HG02610 (cell line): ENCODE measurements at regions not wholly inside any gene's neighbourhood (a gene's known extent, or its start where the extent isn't known, plus 50 kb on each side); places are given as distances from the start of the nearest gene placed in this dataset.

Experiments used
- ATAC-seq: cut with Tn5 transposase; IDR thresholded peaks from one replicate; pipeline ENCODE4 v1.9.1; 2021; ENCODE audit warnings: mild to moderate bottlenecking, moderate library complexity; ENCODE audit not compliant: unreplicated experiment

- ATAC-seq = no peak
Observed at GRCh38 chr22:48952256-48953102, 875.2 kb downstream of the BRD1 start.

DNA sequence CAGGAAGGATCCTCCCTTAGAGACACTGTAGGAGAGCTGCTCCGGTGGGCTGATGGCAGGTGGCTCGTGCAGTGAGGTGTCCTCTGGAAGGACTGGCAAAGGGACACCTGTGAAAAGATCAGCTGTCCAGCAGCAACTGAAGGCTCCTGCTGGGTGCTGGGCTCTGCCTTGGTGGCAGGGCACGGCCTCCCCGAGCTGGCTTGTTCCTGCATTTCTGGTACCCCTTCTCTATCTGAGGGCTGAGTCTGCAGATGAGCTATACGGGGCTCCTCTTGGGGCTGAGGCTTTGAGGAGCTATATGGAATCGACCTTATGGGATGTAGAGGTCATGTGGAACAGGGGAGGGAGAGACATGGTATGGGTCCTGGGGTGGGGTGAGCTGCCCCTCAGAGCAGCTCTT lies 875.8 kb downstream of the BRD1 start:
- ATAC-seq = no peak

DNA sequence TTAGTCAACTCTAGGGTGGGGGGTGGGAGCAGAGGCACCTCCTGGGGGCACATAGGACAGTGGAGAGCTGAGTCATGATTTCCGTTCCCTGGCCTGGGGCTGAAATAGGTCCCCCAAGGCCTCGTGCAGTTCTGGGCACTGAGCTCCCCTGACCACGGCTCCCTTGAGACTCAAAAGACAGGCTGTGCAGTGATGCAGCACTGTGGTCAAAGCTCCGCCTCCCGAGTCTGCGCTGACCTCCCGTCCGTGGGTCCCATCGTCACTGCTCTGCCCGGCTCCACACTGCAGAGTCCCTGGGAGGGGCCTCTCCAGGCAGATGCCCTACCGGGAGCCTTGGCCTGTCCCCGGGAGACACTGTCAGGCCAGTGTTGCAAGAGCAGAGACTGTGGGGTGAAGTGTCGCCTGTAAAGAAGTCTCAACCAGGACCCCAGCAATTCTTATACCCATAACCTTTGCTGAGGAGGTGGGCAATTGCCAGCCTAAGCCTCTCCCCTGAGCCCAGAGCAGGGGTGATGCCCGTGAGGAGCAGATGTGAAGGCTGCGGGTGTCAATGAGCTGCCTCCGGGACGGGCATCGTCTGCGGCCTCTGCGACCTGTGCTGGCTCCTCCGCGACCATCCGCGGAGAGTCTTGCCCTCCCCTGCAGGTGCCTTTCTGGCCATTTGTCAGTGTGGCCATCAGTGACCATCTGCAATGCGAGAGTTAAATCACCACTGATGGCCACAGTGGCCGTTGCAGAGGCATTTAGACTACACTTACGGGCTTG lies 877.3 kb downstream of the BRD1 start:
- no peak for ATAC-seq

DNA sequence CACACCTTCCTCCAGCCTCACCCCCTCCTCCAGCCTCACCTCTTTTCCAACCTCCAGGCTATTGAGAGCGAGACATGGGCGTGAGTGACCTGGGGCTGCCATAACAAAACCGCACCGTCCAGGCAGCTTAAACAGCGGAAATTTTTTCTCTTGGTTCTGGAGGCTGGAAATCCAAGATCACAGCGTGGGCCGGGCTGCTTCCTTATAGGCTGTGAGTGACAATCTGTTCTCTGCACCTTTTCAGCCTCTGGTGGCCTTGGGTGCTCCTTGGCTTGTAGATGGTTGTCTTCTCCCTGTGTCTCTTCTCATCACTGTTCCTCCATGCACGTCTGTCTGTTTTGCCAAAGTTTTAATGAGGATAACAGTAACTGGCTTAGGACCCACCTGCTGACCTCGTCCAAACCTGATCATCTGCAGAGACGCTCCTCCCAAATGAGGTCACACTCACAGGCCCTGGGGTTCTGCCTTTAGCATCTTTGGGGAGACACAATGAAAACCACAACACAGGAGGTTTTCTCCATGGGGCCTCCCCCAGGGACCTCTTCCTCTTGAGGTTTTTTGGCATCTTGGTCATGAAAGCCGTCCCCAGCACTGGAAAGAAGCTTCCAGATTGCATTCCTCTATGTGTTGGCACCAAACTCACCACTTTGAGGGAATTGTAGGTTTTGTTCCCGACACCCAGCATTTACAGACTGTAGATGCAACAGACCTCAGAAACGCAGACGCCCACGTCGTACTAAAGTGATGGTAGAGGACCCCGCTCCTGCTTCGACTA lies 878.1 kb downstream of the BRD1 start:
- no peak for ATAC-seq

DNA sequence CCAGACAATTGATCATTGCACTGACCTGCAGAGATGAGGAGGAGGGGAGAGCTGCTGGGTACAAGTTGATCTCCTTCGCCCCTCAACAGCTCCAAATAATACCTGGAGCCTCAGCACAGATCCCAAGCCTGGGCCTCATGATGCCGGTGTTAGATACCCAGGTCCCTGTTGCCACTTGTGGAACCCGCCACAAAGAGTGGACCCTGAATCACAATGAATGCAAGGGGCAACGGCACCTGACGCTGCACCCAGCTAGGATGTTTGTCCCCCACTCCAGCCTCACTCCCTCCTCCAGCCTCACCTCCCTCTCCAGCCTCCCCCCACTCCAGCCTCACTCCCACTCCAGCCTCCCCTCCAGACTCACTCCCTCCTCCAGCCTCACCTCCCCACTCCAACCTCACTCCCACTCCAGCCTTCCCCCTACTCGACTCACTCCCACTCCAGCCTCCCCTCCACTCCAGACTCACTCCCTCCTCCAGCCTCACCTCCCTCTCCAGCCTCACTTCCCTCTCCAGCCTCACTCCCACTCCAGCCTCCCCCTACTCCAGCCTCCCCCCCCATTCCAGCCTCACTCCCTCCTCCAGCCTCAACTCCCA lies 879.0 kb downstream of the BRD1 start:
- no peak for ATAC-seq

GRCh38 chr22:48947636-48948035 lies 880.0 kb downstream of the BRD1 start:
- ATAC-seq = no peak

- ATAC-seq = no peak
Observed at GRCh38 chr22:48945621-48946458, 881.8 kb downstream of the BRD1 start.

DNA sequence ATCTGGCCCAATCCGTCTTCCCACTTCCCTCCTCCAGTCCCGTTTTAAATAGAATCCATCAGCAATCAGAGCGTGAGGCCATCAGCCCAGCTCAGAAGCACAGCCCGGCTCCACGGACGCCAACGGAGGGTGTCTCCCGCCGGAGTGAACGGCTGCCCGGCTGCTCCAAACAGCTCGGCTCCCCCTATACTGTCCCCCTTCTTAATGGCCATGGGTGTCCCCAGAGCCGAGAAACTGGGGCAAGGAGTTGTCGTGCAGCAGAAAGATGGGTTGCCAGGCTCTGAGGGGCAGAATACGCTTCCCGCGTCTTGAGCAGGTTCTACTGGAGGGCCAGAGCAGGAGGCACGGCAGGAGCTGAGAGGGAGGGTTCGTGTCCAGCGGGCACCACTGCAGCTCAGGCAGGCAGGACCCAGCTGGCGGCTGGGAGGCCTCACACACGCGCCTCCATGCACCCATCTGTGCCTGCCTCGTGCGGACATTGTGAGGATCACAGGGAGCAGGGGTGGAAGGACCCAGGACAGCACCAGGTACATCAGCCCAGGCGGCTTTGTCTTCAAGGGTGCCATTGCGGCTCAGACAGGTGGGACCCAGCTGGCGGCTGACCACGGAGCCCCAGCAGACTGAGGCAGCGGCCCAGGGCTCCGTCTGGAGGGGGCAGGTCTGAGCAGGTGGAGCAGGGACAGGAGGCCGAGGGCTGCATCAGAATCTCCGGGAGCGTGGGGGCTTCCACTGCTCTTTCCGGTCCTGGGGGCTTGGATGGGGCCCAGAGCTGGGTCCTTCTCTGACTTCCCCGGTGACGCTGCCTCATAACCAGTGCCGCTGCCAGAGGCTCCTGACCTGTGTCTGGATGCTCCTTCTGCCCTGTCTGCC lies 882.7 kb downstream of the BRD1 start:
- no peak for ATAC-seq

DNA sequence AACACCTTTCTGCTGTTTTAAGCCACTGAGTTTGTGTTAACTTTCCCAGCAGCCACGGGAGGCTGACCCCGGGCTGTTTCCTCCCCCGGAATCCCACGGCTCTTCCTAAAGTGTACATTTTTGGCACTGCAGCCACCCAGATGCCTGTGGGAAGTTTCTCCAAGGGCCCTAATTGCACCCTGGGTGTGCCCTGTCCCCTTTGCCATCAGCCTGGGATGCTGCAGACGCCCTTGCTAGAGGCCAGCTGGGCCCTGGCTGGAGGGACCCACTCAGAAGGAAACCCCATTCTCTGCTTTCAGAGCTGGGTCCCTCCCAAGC lies 883.3 kb downstream of the BRD1 start:
- no peak for ATAC-seq

DNA sequence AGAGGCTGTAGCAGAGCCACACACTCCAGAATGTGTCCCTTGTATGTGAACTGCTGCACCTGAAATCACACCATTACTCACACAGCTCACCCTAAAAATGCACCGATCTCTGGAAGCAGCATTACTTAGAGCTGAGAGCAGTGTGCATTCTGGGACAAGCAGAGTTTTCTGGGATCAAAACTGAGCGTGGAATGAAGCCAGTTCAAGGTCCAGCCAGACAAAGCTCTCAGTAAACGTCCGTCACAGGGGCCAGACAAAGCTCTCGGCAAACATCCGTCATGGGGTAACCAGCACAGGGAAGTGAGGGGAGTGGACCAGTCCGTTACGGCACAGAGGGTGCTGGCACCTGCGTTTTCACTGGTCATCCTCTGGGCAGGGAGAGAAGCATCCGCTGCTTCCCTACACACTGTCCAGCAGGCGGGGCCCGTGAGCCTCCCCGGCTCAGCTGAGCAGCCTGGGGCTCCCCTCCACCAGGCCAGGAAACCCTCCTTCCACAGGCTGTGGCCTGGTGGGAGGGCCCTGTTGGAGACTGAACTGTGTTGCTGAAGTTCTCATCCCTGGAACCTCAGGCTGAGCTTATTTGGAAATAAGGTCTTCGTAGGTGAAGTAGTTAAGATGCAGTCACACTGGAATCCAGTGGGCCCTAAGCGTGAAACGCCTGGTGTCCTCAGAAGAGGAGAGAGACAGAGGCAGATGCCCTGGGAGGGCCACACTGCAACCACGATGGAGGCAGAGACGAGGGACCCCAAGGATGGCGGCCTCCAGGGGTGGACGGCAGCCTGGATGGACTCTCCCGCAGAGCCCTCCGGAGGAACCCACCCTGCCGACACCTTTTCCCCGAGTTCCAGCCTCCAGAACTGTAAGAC lies 883.9 kb downstream of the BRD1 start:
- ATAC-seq = no peak

DNA sequence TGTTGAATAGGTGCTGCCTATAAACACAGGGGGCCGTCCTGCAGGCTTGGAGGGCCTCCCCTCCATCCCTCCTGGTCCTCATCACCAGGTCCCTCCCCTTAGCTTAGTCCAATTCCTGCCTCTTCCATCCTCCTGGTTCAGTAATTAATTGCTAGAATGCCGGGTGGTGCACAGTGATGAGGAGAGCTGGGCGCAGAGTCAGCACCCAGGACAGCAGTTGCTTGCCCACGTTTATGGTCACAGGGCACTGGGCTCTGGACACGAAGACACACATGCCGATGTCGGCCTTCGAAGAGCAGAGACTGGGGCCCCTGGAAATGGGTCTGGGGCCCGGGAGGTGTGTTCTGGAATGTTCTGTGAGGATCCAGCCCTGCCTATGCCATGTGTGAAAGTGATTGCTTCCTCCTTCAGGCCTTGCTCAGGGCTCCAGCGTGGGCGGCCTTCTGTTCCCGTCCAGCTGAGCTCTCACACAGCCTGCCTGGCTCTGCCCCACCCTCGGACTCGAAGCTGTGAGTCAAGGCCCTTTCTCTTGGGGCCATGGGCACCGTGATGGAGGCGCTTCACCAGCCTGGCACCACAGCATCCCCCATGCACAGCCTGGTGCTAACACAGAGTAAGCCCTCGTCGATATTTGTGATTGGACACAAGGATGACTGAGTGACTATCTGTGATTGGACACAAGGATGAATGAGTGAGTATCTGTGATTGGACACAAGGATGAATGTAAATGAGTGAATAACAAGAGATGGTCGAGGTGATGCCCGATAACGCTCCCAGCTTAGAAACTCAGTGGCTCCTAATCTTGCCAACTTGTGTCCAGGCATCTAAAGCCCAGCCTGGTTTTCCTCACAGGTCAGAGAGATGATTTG lies 884.7 kb downstream of the BRD1 start:
- no peak for ATAC-seq

DNA sequence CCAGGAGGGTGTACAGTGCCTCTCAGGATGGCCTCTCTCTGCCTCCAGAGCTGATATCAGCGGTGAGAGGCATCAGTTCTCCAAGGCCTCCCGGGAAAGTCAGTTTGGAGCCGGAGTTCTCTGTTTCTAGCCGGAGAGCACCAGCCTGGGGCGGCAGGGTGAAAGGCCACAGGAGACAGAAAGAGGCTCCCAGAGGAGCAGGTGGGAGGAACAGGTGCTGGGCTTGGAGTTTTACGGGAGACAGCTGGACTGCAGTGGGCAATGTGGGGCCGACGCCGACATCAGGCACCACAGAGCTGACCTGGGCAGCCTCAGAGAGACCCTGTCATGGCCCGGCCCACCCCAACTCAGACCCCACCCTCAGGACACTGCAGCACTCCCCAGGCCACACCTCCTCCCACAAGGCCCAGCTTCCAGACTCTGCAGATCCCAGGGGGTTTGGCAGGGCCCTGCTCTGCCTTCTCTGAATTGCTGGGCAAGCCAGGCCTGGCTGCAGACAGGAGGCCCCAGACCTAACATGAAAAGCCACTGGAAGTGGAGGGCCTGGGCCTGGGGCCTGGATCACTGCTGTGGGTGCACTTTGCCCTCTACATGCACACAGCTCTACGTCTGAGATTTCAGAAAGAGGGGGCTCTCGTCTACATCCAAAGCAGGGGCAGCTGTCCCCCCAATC lies 885.6 kb downstream of the BRD1 start:
- no peak for ATAC-seq

DNA sequence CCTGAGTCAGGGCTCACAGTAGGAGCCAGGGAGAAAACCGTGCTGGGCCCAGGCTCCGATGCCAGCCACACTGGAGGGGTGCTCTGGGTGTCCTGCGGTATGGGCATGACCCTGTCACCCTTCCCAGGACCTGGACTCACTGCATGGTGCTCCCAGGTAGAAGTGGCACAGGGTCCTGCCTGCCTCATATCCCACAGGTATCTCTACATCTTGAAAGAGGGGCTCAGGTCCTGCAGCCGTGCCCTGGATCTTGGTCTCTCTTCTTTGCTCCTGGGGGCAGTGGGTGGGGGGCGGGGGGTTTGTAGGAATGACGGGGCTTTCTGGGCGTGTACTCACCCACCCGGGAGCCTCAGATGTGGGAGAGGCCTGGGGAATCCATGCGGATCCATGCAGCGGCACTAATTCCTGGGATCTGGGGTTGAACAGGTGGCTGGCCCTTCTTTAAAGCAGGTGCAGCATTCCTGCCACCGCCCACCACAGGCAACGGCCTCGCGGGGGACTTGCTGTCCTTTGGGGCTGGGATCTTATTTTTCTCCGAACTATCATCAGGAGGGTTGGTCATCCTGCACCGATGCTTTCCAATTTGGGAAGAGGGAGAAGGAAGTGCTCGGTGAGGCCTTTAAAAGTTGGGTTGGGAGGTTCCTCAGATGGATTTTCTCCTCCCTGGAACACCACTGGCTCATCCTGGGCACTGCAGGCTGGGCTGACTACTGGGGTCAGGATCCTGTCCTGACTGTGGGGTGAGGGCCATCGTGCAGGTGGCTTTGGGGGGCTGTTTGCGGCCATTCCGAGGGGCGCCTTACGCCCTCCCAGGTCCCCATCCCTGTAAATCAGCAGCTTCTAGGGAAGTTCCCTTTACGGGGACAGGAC lies 886.4 kb downstream of the BRD1 start:
- ATAC-seq = no peak

DNA sequence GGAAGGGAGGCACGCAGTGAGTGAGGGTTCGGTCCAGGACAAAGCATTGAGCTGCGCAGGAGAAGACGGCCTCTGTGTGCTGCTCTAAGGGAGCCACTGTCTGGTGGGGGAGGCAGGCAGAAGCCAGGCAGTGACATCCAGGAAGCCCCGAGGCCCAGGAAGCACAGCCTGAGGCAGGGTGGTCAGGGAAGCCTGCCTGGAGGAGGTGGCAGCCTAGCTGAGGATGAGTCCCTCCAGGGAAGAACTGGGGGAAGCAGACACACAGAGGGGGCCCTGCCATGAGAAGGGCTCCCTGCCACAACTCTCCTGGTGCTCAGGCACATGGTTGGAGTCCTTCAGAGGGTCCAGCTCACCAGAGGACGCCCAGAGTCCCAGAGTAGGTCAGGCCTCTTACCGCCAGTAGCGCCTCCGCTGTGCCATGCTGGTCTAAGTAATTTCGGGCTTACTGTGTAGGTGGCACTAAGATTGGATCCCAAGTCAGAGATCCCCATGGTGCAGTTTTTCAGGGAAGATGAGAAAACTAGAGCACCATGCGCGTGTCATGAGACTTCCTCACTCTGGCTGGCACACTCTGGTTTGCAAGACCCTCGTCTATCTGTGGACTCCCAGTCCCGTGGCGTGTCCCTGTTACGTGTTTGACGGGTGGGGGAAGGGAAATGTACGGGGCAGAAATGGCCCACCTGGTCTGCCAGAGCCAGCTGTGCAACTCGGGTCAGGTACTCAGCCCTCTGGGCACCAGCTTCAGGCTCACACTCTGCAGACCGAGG lies 887.2 kb downstream of the BRD1 start:
- ATAC-seq = no peak
